Prostate gland (tissue), 2 donors: ENCODE measurements at regions not wholly inside any gene's neighbourhood (a gene's known extent, or its start where the extent isn't known, plus 50 kb on each side); places are given as distances from the start of the nearest gene placed in this dataset.

ENCODE experiments used
- DNase-seq: peaks from one replicate; pipeline ENCODE4 v3.0.0-alpha.2; 2019; ENCODE audit warnings: low spot score
- H3K27ac ChIP-seq, 2 donors: fragments of 200-600 bp; sonication (generic); 2 replicates each; pipeline ENCODE4 v1.5.1; 2017 to 2019
- H3K27me3 ChIP-seq: fragments of 200-600 bp; sonication (generic); replicated peaks from 2 replicates; pipeline ENCODE4 v1.5.1; 2019; ENCODE audit not compliant: insufficient read depth
- H3K36me3 ChIP-seq, 2 donors: fragments of 200-600 bp; sonication (generic); 1 replicate in 1 of 2; 2 replicates in 1 of 2; pipeline versions ENCODE4 v1.5.1 to v1.8.1; 2017 to 2019
- H3K4me1 ChIP-seq: fragments of 200-600 bp; sonication (generic); replicated peaks from 2 replicates; pipeline ENCODE4 v1.5.1; 2019
- H3K4me3 ChIP-seq, 2 donors: fragments of 200-600 bp; sonication (generic); 2 replicates each; pipeline ENCODE4 v1.5.1; 2017 to 2019
- H3K9me3 ChIP-seq: fragments of 200-600 bp; sonication (generic); 2 replicates; pipeline ENCODE4 v1.5.1; 2017
- CTCF ChIP-seq, 4 experiments: fragments of 200-600 bp in 2 of 4; fragments of 450-650 bp in 2 of 4; sonication (generic) in 2 of 4; IDR thresholded peaks; 1 replicate in 3 of 4; 2 replicates in 1 of 4; pipeline ENCODE4 v1.5.1; 2016 to 2019; ENCODE audit warnings: antibody characterized with exemption in 4 of 4, mild to moderate bottlenecking in 2 of 4, moderate library complexity in 2 of 4
- POLR2A ChIP-seq: fragments of 450-650 bp; IDR thresholded peaks from one replicate; pipeline ENCODE4 v1.6.1; 2016; ENCODE audit warnings: antibody characterized with exemption, mild to moderate bottlenecking
- POLR2AphosphoS5 ChIP-seq: sonication (generic); formaldehyde crosslinking; IDR thresholded peaks from one replicate; pipeline ENCODE4 v1.6.1; 2017; ENCODE audit warnings: antibody characterized with exemption
- WGBS: methylation state at CpG from one replicate; pipeline ENCODE4 v1.1.5; 2018; 5-methylcytosine and 5-hydroxymethylcytosine counted together
- intact Hi-C: fragments of 100-400 bp; cut with DNase I; formaldehyde crosslinking; loops from one replicate; pipeline ENCODE4 v1.14.2; 2022

DNA sequence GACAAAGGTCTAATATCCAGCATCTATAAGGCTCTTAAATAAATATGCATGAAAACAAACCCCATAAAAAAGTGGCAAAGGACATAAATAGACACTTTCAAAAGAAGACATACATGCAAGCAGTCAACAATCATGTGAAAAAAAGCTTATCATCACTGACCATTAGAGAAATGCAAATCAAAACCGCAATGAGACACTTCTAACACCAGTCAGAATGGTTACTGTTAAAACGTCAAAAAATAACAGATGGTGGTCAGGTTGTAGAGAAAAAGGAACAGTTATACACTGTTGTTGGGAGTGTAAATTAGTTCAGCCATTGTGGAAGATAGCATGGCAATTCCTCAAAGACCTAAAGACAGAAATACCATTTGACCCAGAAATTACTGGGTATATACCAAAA lies 440.7 kb upstream of the KCNMB2 start:
- no peak for TF ChIP-seq CTCF (IDR thresholded peaks at IDR 0.05)
- TF ChIP-seq POLR2A: no peak
- 93% methylated on average over 2 of the region's 2 CpGs for WGBS
- no peaks in the 10 kb centered on the region for H3K9me3 ChIP-seq
- no peaks in the 10 kb centered on the region for H3K27me3 ChIP-seq
- DNase-seq: no peak
- no peaks in the 10 kb centered on the region for H3K4me1 ChIP-seq
- H3K36me3 ChIP-seq: no peaks in the 10 kb centered on the region
- no peak overlapping the region for H3K27ac ChIP-seq
- no peak overlapping the region for H3K4me3 ChIP-seq
- intact Hi-C loops: no loop called here

DNA sequence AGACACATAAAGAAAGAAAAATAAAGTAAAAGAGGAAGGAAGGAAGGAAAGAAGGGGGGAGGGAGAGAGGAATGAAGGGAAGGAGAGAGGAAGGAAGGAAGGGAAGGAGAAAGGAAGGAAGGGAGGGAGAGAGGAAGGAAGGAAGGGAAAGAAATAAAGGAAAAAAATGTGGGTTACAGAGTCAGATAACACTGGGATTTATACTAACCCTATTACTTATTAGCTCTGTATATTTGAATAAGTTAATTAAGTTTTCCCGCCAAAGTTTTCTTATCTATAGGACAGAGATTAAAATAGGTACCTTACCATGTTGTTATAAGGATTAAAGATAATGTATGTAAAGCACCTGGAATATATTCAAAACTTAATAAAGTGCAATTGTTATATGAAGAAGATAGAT lies 439.3 kb upstream of the KCNMB2 start:
- Histone ChIP-seq H3K36me3 (no peaks in the 10 kb centered on the region), H3K27me3 (no peaks in the 10 kb centered on the region), H3K27ac (no peak overlapping the region), H3K4me3 (no peak overlapping the region), H3K9me3 (no peaks in the 10 kb centered on the region), H3K4me1 (no peaks in the 10 kb centered on the region)
- no peak for DNase-seq
- 92% methylated on average over 1 of the region's 1 CpG for WGBS
- intact Hi-C loops: no loop called here
- no peak for TF ChIP-seq POLR2AphosphoS5
- no peak for TF ChIP-seq CTCF (IDR thresholded peaks at IDR 0.05)
- TF ChIP-seq POLR2A: no peak

- H3K27ac ChIP-seq: no peak overlapping the region
Observed at GRCh38 chr3:178097576-178097975, 438.7 kb upstream of the KCNMB2 start.

DNA sequence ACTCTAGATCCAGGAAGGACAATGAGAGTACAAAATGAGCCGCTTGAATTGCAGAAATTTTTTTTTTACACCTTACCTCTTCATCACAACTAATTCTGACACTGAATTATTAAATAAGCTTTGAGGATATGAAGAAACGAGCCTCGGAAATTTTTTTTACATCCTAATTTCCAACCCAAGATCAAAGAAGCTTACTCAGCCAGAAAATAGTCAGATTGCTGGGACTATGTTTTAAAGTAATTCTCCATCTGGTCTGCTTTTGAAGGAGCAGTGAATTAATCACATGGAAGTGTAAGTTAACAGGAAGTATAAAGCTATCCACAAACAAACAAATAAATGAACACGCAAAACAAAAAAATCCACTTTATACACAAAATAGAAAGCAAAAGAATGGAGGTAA lies 437.0 kb upstream of the KCNMB2 start:
- no peak overlapping the region for H3K4me3 ChIP-seq
- WGBS: 89% methylated on average over 4 of the region's 4 CpGs
- H3K9me3 ChIP-seq: no peaks in the 10 kb centered on the region
- TF ChIP-seq CTCF (IDR thresholded peaks at IDR 0.05): no peak
- no peak for TF ChIP-seq POLR2AphosphoS5
- TF ChIP-seq POLR2A: no peak
- no peaks in the 10 kb centered on the region for H3K27me3 ChIP-seq
- DNase-seq: no peak
- no peak overlapping the region for H3K27ac ChIP-seq
- no peaks in the 10 kb centered on the region for H3K36me3 ChIP-seq
- H3K4me1 ChIP-seq: no peaks in the 10 kb centered on the region
- intact Hi-C loops: no loop called here

More at GRCh38 chr3:178097576-178097975, 438.7 kb upstream of the KCNMB2 start:
- no peaks in the 10 kb centered on the region for H3K36me3 ChIP-seq
- H3K9me3 ChIP-seq: no peaks in the 10 kb centered on the region
- H3K4me1 ChIP-seq: no peaks in the 10 kb centered on the region
- intact Hi-C loops: no loop called here
- no peak overlapping the region for H3K4me3 ChIP-seq
- no peaks in the 10 kb centered on the region for H3K27me3 ChIP-seq
- no peak for TF ChIP-seq POLR2A
- no peak for TF ChIP-seq POLR2AphosphoS5
- no peak for TF ChIP-seq CTCF (IDR thresholded peaks at IDR 0.05)
- DNase-seq: no peak
- WGBS: 61% methylated on average over 1 of the region's 1 CpG

- TF ChIP-seq POLR2AphosphoS5 (no peak), CTCF (IDR thresholded peaks at IDR 0.05) (no peak), POLR2A (no peak)
- Histone ChIP-seq H3K4me3 (no peak overlapping the region), H3K27ac (no peak overlapping the region), H3K4me1 (no peaks in the 10 kb centered on the region), H3K36me3 (no peaks in the 10 kb centered on the region), H3K27me3 (no peaks in the 10 kb centered on the region), H3K9me3 (no peaks in the 10 kb centered on the region)
- 42% methylated on average over 2 of the region's 2 CpGs for WGBS
- intact Hi-C loops: no loop called here
- DNase-seq: no peak
Observed at GRCh38 chr3:178099862-178100261, 436.4 kb upstream of the KCNMB2 start.
